GM12873 (cell line): ENCODE measurements at regions not wholly inside any gene's neighbourhood (a gene's known extent, or its start where the extent isn't known, plus 50 kb on each side); places are given as distances from the start of the nearest gene placed in this dataset.

Source experiments
- TF ChIP-seq, protein P1 (sequence below): IDR thresholded peaks from 2 replicates; pipeline ENCODE4 v1.5.1; 2012; ENCODE audit warnings: low read depth, mild to moderate bottlenecking, moderate library complexity, low read length, control low read depth; ENCODE audit not compliant: insufficient read depth; ENCODE audit errors: missing control alignments

DNA sequence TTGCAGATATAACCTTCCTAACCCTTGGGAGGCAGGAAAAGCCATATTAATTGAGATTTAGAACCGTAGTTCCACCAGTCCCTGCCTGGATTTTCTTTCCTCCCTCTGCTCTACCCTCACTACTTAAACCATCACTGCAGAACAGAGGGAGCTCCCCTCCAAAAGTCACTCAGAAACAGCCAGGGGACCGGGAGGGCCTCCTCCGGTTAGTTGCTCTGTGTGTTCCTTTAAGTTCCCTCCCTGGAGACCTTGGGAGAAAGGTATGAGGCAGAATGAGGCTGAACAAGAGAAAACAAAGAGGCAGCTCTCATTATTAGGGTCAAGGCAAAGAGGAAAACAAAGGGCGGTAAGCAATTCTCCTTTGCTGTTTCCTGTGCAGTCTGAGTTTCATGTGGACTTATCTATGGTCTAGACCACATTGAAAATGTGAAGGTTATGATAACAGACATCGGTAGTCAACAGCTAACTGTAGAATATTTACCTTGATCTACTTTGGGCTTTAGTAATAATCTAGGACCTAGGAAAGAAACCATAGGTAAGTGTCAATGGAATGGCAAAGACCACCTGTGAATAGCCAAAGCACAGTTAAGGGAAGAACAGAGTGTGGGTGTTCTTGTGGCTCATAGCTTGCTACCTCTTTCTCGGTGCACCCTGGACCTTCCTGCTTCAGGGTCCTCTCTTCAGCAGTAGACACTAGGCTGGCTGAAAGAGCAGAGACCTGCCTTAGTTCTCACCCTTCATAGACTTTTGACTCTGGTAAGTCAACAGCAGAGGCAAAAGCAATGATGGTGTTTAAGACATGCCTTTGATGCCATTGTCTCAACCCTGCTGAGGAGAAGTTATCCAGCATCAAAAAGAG, 250.9 kb upstream of the CITED2 start:
- TF ChIP-seq, protein P1, sequence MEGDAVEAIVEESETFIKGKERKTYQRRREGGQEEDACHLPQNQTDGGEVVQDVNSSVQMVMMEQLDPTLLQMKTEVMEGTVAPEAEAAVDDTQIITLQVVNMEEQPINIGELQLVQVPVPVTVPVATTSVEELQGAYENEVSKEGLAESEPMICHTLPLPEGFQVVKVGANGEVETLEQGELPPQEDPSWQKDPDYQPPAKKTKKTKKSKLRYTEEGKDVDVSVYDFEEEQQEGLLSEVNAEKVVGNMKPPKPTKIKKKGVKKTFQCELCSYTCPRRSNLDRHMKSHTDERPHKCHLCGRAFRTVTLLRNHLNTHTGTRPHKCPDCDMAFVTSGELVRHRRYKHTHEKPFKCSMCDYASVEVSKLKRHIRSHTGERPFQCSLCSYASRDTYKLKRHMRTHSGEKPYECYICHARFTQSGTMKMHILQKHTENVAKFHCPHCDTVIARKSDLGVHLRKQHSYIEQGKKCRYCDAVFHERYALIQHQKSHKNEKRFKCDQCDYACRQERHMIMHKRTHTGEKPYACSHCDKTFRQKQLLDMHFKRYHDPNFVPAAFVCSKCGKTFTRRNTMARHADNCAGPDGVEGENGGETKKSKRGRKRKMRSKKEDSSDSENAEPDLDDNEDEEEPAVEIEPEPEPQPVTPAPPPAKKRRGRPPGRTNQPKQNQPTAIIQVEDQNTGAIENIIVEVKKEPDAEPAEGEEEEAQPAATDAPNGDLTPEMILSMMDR = no peak

DNA sequence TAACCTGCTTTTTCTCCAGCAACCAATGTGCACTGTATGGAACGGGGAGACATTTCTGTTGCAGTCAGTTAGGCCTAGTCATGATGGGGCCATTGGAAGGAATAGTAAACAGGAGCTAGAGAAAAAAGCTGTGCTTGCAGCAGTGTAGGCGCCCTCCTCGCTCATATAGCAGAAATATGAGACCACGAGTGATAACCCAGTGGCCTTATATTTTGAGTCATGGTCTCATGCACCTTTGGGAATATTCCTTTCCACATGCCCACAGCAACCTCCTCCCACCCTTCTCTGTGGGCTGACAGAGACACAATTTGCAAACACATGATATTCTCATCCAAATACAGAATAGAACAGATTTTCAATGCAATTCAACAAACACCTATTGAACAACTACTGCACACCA, 248.9 kb upstream of the CITED2 start:
- TF ChIP-seq, protein P1 = no peak

DNA sequence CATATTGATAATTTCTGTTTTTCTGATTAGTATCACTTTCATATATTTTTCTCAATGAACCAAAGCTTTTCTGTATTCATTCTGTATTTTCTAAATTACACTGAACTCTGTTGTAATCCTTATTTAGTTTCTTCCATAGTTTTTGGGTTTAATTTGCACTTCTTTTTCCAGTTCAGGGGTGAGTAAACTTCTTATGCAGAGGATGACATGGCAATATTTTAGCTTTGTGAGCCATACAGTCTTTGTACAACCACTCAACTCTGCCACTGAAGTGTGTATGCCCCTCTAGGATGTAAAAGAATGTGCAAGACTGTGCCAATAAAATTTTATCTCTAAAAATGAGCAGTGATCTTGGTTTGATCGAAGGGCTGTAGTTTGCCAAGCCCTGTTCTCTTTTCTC, 239.0 kb upstream of the CITED2 start:
- TF ChIP-seq, protein P1 = no peak

DNA sequence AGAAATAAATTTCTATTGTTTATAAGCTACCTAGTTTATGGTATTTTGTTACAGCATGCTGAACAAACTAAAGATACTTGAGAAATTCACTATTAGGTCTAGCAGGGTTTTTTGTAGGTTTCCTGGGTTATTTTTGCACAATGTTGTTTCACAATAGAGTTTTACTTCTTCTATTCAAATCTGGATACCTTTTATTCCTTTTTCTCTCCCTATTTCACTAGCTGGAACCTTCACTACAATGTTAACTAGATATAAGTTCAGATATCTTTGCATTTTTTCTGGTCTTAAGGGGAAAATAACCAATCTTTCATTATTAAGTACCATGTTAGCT, 237.7 kb upstream of the CITED2 start:
- TF ChIP-seq, protein P1 = no peak

DNA sequence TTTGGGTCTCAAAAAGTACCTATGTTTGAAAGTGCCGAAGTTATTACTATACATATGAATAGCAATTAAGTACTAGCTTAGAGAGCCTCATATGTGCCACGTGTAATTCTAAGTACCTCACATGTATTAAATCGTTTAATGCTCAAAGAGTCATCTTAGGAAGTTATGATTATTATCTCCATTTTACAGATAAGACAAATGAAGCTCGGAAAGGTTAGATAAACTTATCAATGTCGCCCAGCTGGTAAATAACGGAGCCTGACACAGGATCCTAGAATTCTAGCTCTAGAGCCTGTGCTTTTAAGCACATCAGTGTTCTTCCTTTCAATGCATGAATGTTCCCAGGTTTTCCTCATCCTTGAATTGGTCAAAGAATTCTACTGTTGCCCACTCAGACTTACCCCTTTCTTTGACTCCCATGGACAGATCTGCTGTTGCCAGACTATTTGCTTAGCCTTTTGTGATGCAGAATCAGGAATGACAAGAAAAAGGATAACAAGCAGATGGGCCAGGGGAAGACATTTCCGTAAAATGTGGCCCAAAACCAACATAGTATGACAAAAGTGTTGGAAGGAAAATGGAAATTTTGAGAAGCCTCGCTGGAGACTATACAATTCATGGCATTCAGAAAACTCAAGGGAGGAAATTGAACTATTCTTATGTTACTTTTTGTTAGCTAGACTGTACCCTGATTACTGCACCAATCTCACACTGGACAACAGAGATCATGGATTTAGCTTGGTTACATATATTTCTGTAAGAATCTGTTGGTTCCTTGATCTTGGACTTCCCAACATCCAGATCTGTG, 237.1 kb upstream of the CITED2 start:
- TF ChIP-seq, protein P1 = no peak

DNA sequence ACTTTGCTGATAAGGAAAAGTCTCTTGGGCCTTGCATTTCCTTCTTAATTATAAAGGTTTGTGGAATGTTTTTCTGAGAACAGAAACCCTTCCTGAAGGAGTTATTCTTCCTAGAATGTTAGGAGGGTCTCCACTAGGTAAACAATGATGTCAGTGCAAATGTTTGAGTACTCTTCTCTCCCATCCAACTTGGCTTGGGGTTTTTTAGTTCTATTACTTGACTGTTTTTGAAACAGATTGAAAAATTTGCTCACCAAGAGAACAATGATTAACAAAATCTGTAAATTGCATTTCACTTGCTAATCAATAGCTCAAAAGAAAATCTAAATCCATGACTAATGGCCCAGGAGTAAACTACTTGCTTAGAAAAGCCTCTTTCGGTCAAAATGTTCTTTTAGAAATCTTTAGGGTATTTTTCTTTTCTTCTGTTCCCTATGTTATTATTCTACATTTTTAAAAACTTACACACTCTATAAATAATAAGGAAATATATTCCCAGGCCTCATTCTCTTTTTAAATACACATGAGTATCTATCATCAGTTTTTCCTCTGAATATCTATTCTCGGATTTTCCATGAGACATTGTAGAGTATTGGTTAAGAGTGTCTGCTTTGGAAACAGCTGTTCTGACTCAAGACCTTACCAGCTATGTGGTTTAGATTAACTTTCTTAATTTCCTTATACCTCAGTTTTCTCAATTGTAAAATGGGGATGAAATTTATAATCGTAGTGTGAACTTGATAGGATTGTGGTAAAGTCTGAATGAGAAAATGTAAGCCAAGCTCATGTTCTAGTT, 234.2 kb upstream of the CITED2 start:
- TF ChIP-seq, protein P1 = no peak

DNA sequence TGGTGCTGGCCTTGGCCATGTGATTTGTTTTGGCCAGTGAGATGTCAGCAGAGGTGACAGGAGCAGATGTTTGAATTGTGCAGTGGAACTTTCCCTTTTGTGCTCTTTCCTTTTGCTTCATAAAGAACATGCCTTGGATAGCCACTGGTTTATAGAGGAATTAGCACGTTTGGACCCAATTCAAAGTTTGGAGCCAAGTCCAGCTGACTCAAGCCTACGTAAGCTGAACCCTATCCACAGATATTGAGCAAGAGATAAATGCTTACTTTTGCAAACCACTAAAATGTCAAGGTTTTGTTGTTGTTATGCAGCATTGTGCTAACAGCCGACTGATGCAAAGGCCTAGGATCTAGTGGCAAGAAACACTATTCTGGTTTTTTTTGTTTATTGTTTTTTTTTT, 230.9 kb upstream of the CITED2 start:
- TF ChIP-seq, protein P1 = no peak
